ENCODE measurements at regions not wholly inside any gene's neighbourhood (a gene's known extent, or its start where the extent isn't known, plus 50 kb on each side); places are given as distances from the start of the nearest gene placed in this dataset.

- TF ChIP-seq CTCF (IDR thresholded peaks at IDR 0.05) (no peak), POLR2A (IDR thresholded peaks at IDR 0.05) (no peak)
These were observed 150.4 kb upstream of the SATB1 start for GRCh38 chr3:18575573-18575972.

Measured in adrenal gland (tissue), 5 donors.